Fibroblast of lung (primary cell): ENCODE measurements at regions not wholly inside any gene's neighbourhood (a gene's known extent, or its start where the extent isn't known, plus 50 kb on each side); places are given as distances from the start of the nearest gene placed in this dataset.

Source experiments
- DNase-seq, 2 donors: peaks; one replicate each; pipeline versions ENCODE4 v3.0.0 to v3.0.0-alpha.2; 2010; ENCODE audit warnings: low read depth in 2 of 2
- H2AFZ ChIP-seq: 2 replicates; pipeline ENCODE4 v1.5.1; 2012; ENCODE audit warnings: low read length, control low read depth, inconsistent platforms
- H3K27ac ChIP-seq: 2 replicates; pipeline ENCODE4 v1.5.1; 2011; ENCODE audit warnings: low read length, control low read depth; ENCODE audit not compliant: insufficient read depth
- H3K27me3 ChIP-seq: 2 replicates; pipeline ENCODE4 v1.5.1; 2011; ENCODE audit warnings: mild to moderate bottlenecking, low read length; ENCODE audit not compliant: control insufficient read depth, insufficient read depth
- H3K36me3 ChIP-seq: 2 replicates; pipeline ENCODE4 v1.5.1; 2011; ENCODE audit warnings: low read length; ENCODE audit not compliant: control insufficient read depth, insufficient read depth
- H3K4me1 ChIP-seq: 2 replicates; pipeline ENCODE4 v1.5.1; 2011; ENCODE audit warnings: low read length; ENCODE audit not compliant: control insufficient read depth, insufficient read depth; ENCODE audit errors: extremely low read depth
- H3K4me2 ChIP-seq: 2 replicates; pipeline ENCODE4 v1.5.1; 2011; ENCODE audit warnings: low read length, control low read depth; ENCODE audit not compliant: insufficient read depth; ENCODE audit errors: extremely low read depth
- H3K4me3 ChIP-seq, 4 experiments: fragments of 200-600 bp in 1 of 4; sonication (generic) in 1 of 4; replicated peaks in 1 of 4; 2 replicates each; pipeline ENCODE4 v1.5.1; 2011 to 2016; ENCODE audit warnings: low read length in 4 of 4, low read depth in 3 of 4, mild to moderate bottlenecking in 3 of 4, control low read depth in 2 of 4, inconsistent platforms in 1 of 4, mixed read lengths in 1 of 4; ENCODE audit not compliant: insufficient read depth in 1 of 4; ENCODE audit errors: control extremely low read depth in 1 of 4
- H3K79me2 ChIP-seq: 2 replicates; pipeline ENCODE4 v1.5.1; 2012; ENCODE audit warnings: mild to moderate bottlenecking, low read length, inconsistent platforms; ENCODE audit not compliant: control insufficient read depth, insufficient read depth
- H3K9ac ChIP-seq: 2 replicates; pipeline ENCODE4 v1.5.1; 2011; ENCODE audit warnings: mild to moderate bottlenecking, low read length, control low read depth; ENCODE audit not compliant: insufficient read depth
- H3K9me3 ChIP-seq: 2 replicates; pipeline ENCODE4 v1.5.1; 2012; ENCODE audit warnings: low read depth, low read length; ENCODE audit not compliant: control insufficient read depth, insufficient read depth
- H4K20me1 ChIP-seq: 2 replicates; pipeline ENCODE4 v1.5.1; 2011; ENCODE audit warnings: low read length; ENCODE audit not compliant: control insufficient read depth, insufficient read depth; ENCODE audit errors: extremely low read depth
- CTCF ChIP-seq, 2 donors: IDR thresholded peaks in 1 of 2; conservative IDR thresholded peaks in 1 of 2; 1 replicate in 1 of 2; 2 replicates in 1 of 2; pipeline ENCODE4 v1.5.1; 2011 to 2012; ENCODE audit warnings: low read length in 2 of 2, control low read depth in 1 of 2, inconsistent platforms in 1 of 2, low read depth in 1 of 2, mild to moderate bottlenecking in 1 of 2
- EZH2 ChIP-seq: IDR thresholded peaks from 2 replicates; pipeline ENCODE4 v1.5.1; 2012; ENCODE audit warnings: low read length, control low read depth, mild to moderate bottlenecking; ENCODE audit errors: missing control alignments

- H3K4me1 ChIP-seq: no peaks in the 10 kb centered on the region
- no peak overlapping the region for H3K27ac ChIP-seq
- no peak overlapping the region for H3K4me3 ChIP-seq
- no peaks in the 10 kb centered on the region for H3K36me3 ChIP-seq
- TF ChIP-seq CTCF (conservative IDR thresholded peaks at IDR 0.05 in 1 of 2, IDR thresholded peaks at IDR 0.05 in 1 of 2; ENCODE audit: low read depth in 1 of 2, low read length in 2 of 2) (no peak), EZH2 (no peak)
- no peaks in the 10 kb centered on the region for H4K20me1 ChIP-seq
- H3K27me3 ChIP-seq: no peaks in the 10 kb centered on the region
- DNase-seq: no peak
- H3K9me3 ChIP-seq: no peaks in the 10 kb centered on the region
- H3K79me2 ChIP-seq: no peaks in the 10 kb centered on the region
- H3K4me2 ChIP-seq: no peak overlapping the region
- no peak overlapping the region for H3K9ac ChIP-seq
- no peak overlapping the region for H2AFZ ChIP-seq
Measured at GRCh38 chr5:154110107-154110453, 71.3 kb downstream of the MFAP3 start.

- Histone ChIP-seq H3K4me1 (no peaks in the 10 kb centered on the region), H3K27ac (no peak overlapping the region), H3K4me2 (no peak overlapping the region), H3K79me2 (no peaks in the 10 kb centered on the region), H3K27me3 (no peaks in the 10 kb centered on the region), H3K9ac (no peak overlapping the region), H3K9me3 (no peaks in the 10 kb centered on the region), H3K36me3 (no peaks in the 10 kb centered on the region), H3K4me3 (no peak overlapping the region), H4K20me1 (no peaks in the 10 kb centered on the region), H2AFZ (no peak overlapping the region)
- TF ChIP-seq CTCF (conservative IDR thresholded peaks at IDR 0.05 in 1 of 2, IDR thresholded peaks at IDR 0.05 in 1 of 2; ENCODE audit: low read depth in 1 of 2, low read length in 2 of 2): no peak
- no peak for TF ChIP-seq EZH2
- peak in 1 of 2 donors; percentile 4 for DNase-seq
Measured at GRCh38 chr5:154110716-154111115, 71.9 kb downstream of the MFAP3 start.

- no peak overlapping the region for H3K27ac ChIP-seq
- no peak for TF ChIP-seq EZH2
Measured at GRCh38 chr5:154111214-154111613, 72.4 kb downstream of the MFAP3 start.

More at GRCh38 chr5:154111214-154111613, 72.4 kb downstream of the MFAP3 start:
- H3K9ac ChIP-seq: no peak overlapping the region
- no peaks in the 10 kb centered on the region for H3K79me2 ChIP-seq
- H4K20me1 ChIP-seq: no peaks in the 10 kb centered on the region
- no peaks in the 10 kb centered on the region for H3K4me1 ChIP-seq
- H3K36me3 ChIP-seq: no peaks in the 10 kb centered on the region
- DNase-seq: no peak
- no peaks in the 10 kb centered on the region for H3K27me3 ChIP-seq
- H3K4me3 ChIP-seq: no peak overlapping the region
- H3K9me3 ChIP-seq: no peaks in the 10 kb centered on the region
- no peak overlapping the region for H3K4me2 ChIP-seq
- no peak overlapping the region for H2AFZ ChIP-seq
